Right ventricle myocardium inferior (tissue), 1 donor: ENCODE measurements at regions not wholly inside any gene's neighbourhood (a gene's known extent, or its start where the extent isn't known, plus 50 kb on each side); places are given as distances from the start of the nearest gene placed in this dataset.
"Not testable (repeated sequence)": the region's sequence is repeated elsewhere in the genome, so short reads cannot be mapped to it uniquely, and the experiment has no call there.

Source experiments
- ATAC-seq: fragments of 200-7000 bp; cut with Tn5 transposase; one replicate; pipeline ENCODE4 v1.9.1; 2020; ENCODE audit warnings: mild to moderate bottlenecking, moderate library complexity
- DNase-seq: peaks from one replicate; pipeline ENCODE4 v3.0.0; 2021; ENCODE audit errors: missing footprints
- intact Hi-C: fragments of 100-400 bp; cut with DNase I; formaldehyde crosslinking; loops from one replicate; pipeline ENCODE4 v1.11.0; 2022
- donor health status: DM: no; HTN: yes; CAD: no; lungs with severe emphysema.

- ATAC-seq (no peak), DNase-seq (no peak)
- intact Hi-C loops = no loop called here
Observed at GRCh38 chr1:196160066-196160795, 448.0 kb downstream of the KCNT2 start.

- DNase-seq (no peak), ATAC-seq (no peak)
- intact Hi-C loops = no loop called here
Observed at GRCh38 chr1:196155586-196155985, 452.7 kb downstream of the KCNT2 start.

GRCh38 chr1:196152975-196153374, 455.3 kb downstream of the KCNT2 start:
- intact Hi-C loops = no loop called here
- ATAC-seq = no peak
- no peak for DNase-seq

- ATAC-seq (no peak), DNase-seq (no peak)
- intact Hi-C loops = no loop called here
Observed at GRCh38 chr1:196152086-196152485, 456.2 kb downstream of the KCNT2 start.

GRCh38 chr1:196148367-196148970, 459.8 kb downstream of the KCNT2 start:
- ATAC-seq = no peak

GRCh38 chr1:196147530-196147929, 460.7 kb downstream of the KCNT2 start:
- ATAC-seq (no peak), DNase-seq (no peak)
- intact Hi-C loops = loop anchor here (5.0 kb wide), 2 partner anchors 165 to 515 kb away; no protein-coding TSS in a partner anchor

More at GRCh38 chr1:196148367-196148970, 459.8 kb downstream of the KCNT2 start:
- intact Hi-C loops = loop anchor here (5.0 kb wide), 2 partner anchors 164 to 514 kb away; no protein-coding TSS in a partner anchor
- no peak for DNase-seq

GRCh38 chr1:196145151-196145550, 463.1 kb downstream of the KCNT2 start:
- intact Hi-C loops = loop anchor here (5.0 kb wide), 2 partner anchors 167 to 517 kb away; no protein-coding TSS in a partner anchor
- not testable (repeated sequence) for ATAC-seq, DNase-seq

GRCh38 chr1:196144588-196144987, 463.7 kb downstream of the KCNT2 start:
- DNase-seq = no peak
- intact Hi-C loops = no loop called here
- ATAC-seq = no peak

- ATAC-seq = no peak
- DNase-seq = no peak
- intact Hi-C loops = no loop called here
Observed at GRCh38 chr1:196143602-196144342, 464.5 kb downstream of the KCNT2 start.

- intact Hi-C loops = no loop called here
- no peak for DNase-seq
- no peak for ATAC-seq
Observed at GRCh38 chr1:196142111-196142640, 466.1 kb downstream of the KCNT2 start.

- DNase-seq (no peak), ATAC-seq (no peak)
- intact Hi-C loops = no loop called here
Observed at GRCh38 chr1:196136396-196136795, 471.8 kb downstream of the KCNT2 start.

- DNase-seq (no peak), ATAC-seq (no peak)
- intact Hi-C loops = no loop called here
Observed at GRCh38 chr1:196131691-196132090, 476.5 kb downstream of the KCNT2 start.

- DNase-seq (no peak), ATAC-seq (no peak)
- intact Hi-C loops = no loop called here
Observed at GRCh38 chr1:196128835-196129234, 479.4 kb downstream of the KCNT2 start.

GRCh38 chr1:196121181-196121580, 487.1 kb downstream of the KCNT2 start:
- no peak for DNase-seq
- no peak for ATAC-seq
- intact Hi-C loops = no loop called here

GRCh38 chr1:196115646-196116045, 492.6 kb downstream of the KCNT2 start:
- intact Hi-C loops = no loop called here
- peak; percentile 79 for DNase-seq
- peak; percentile 98 for ATAC-seq

- intact Hi-C loops = no loop called here
- ATAC-seq (no peak), DNase-seq (no peak)
Observed at GRCh38 chr1:196114193-196114592, 494.0 kb downstream of the KCNT2 start.

- ATAC-seq, DNase-seq, intact Hi-C loops: not testable (repeated sequence)
Observed at GRCh38 chr1:196108990-196109389, 499.2 kb downstream of the KCNT2 start.

- ATAC-seq (no peak), DNase-seq (no peak)
- intact Hi-C loops = no loop called here
Observed at GRCh38 chr1:196105901-196106300, 502.3 kb downstream of the KCNT2 start.

GRCh38 chr1:196102826-196103225, 505.4 kb downstream of the KCNT2 start:
- no peak for DNase-seq
- no peak for ATAC-seq
- intact Hi-C loops = no loop called here
